ENCODE measurements at regions not wholly inside any gene's neighbourhood (a gene's known extent, or its start where the extent isn't known, plus 50 kb on each side); places are given as distances from the start of the nearest gene placed in this dataset.
"Not testable (repeated sequence)": the region's sequence is repeated elsewhere in the genome, so short reads cannot be mapped to it uniquely, and the experiment has no call there.

GRCh38 chr1:121048293-121048752 lies 135.8 kb downstream of the FAM72B start:
- TF ChIP-seq CTCF (IDR thresholded peaks at IDR 0.05; ENCODE audit: insufficient read depth, low read length, poor library complexity, severe bottlenecking); EZH2phosphoT487 (conservative IDR thresholded peaks at IDR 0.05; ENCODE audit: low read length): not testable (repeated sequence)
